CD4-positive, alpha-beta T cell treated with Interleukin-4 for 4 hours (primary cell): ENCODE measurements at regions not wholly inside any gene's neighbourhood (a gene's known extent, or its start where the extent isn't known, plus 50 kb on each side); places are given as distances from the start of the nearest gene placed in this dataset.

Experiments
- DNase-seq: peaks from one replicate; pipeline ENCODE4 v3.0.0-alpha.2; 2020

GRCh38 chr22:47849576-47849975 lies 1087.1 kb downstream of the TBC1D22A start:
- DNase-seq = no peak

GRCh38 chr22:47848184-47848920 lies 1085.9 kb downstream of the TBC1D22A start:
- DNase-seq = no peak

- no peak for DNase-seq
These were observed 1084.9 kb downstream of the TBC1D22A start for GRCh38 chr22:47847131-47847890.

GRCh38 chr22:47846206-47846605 lies 1083.8 kb downstream of the TBC1D22A start:
- DNase-seq = no peak

GRCh38 chr22:47842119-47842518 lies 1079.7 kb downstream of the TBC1D22A start:
- no peak for DNase-seq

- DNase-seq = no peak
These were observed 1078.7 kb downstream of the TBC1D22A start for GRCh38 chr22:47841156-47841555.

GRCh38 chr22:47839595-47840227 lies 1077.3 kb downstream of the TBC1D22A start:
- no peak for DNase-seq

- no peak for DNase-seq
These were observed 1075.3 kb downstream of the TBC1D22A start for GRCh38 chr22:47837703-47838102.

- DNase-seq = no peak
These were observed 1074.5 kb downstream of the TBC1D22A start for GRCh38 chr22:47836957-47837356.

- DNase-seq = no peak
These were observed 1073.3 kb downstream of the TBC1D22A start for GRCh38 chr22:47835726-47836125.

GRCh38 chr22:47826016-47826415 lies 1063.6 kb downstream of the TBC1D22A start:
- DNase-seq = no peak

GRCh38 chr22:47822422-47822821 lies 1060.0 kb downstream of the TBC1D22A start:
- no peak for DNase-seq

GRCh38 chr22:47818496-47818895 lies 1056.0 kb downstream of the TBC1D22A start:
- no peak for DNase-seq

GRCh38 chr22:47817380-47817779 lies 1054.9 kb downstream of the TBC1D22A start:
- no peak for DNase-seq

GRCh38 chr22:47816863-47817210 lies 1054.4 kb downstream of the TBC1D22A start:
- DNase-seq = no peak

- no peak for DNase-seq
These were observed 1053.8 kb downstream of the TBC1D22A start for GRCh38 chr22:47816121-47816862.

GRCh38 chr22:47814474-47814873 lies 1052.0 kb downstream of the TBC1D22A start:
- no peak for DNase-seq

GRCh38 chr22:47813661-47814060 lies 1051.2 kb downstream of the TBC1D22A start:
- DNase-seq = no peak

GRCh38 chr22:47811971-47812370 lies 1049.5 kb downstream of the TBC1D22A start:
- DNase-seq = no peak

- no peak for DNase-seq
These were observed 1048.4 kb downstream of the TBC1D22A start for GRCh38 chr22:47810505-47811500.

- no peak for DNase-seq
These were observed 1046.6 kb downstream of the TBC1D22A start for GRCh38 chr22:47808886-47809620.
